RWPE2 (cell line): ENCODE measurements at regions not wholly inside any gene's neighbourhood (a gene's known extent, or its start where the extent isn't known, plus 50 kb on each side); places are given as distances from the start of the nearest gene placed in this dataset.

ENCODE experiments used
- ATAC-seq: fragments of 200-7000 bp; cut with Tn5 transposase; 3 replicates; pipeline ENCODE4 v1.9.1; 2021; ENCODE audit warnings: low read depth
- DNase-seq: peaks from one replicate; pipeline ENCODE4 v3.0.0-alpha.2; 2020; ENCODE audit warnings: low spot score
- H3K27ac ChIP-seq: fragments of 450-650 bp; 2 replicates; pipeline ENCODE4 v1.5.1; 2017; ENCODE audit warnings: mild to moderate bottlenecking; ENCODE audit not compliant: poor library complexity, severe bottlenecking
- H3K27me3 ChIP-seq: fragments of 250-450 bp; sonication (Bioruptor Pico); 2 replicates; pipeline ENCODE4 v1.5.1; 2021; ENCODE audit warnings: mild to moderate bottlenecking, moderate library complexity; ENCODE audit not compliant: insufficient read depth, poor library complexity, severe bottlenecking
- H3K36me3 ChIP-seq: fragments of 250-450 bp; sonication (Bioruptor Pico); 2 replicates; pipeline ENCODE4 v1.5.1; 2020; ENCODE audit warnings: low read depth, mild to moderate bottlenecking, moderate library complexity
- H3K4me1 ChIP-seq: fragments of 250-450 bp; sonication (Bioruptor Pico); 2 replicates; pipeline ENCODE4 v1.5.1; 2021; ENCODE audit warnings: mild to moderate bottlenecking, moderate library complexity; ENCODE audit not compliant: insufficient read depth, poor library complexity, severe bottlenecking
- H3K4me3 ChIP-seq: fragments of 250-450 bp; sonication (Bioruptor Pico); 2 replicates; pipeline ENCODE4 v1.5.1; 2021; ENCODE audit warnings: mild to moderate bottlenecking, moderate library complexity; ENCODE audit not compliant: severe bottlenecking
- H3K9me3 ChIP-seq: fragments of 250-450 bp; sonication (Bioruptor Pico); 2 replicates; pipeline ENCODE4 v1.5.1; 2021; ENCODE audit warnings: mild to moderate bottlenecking, moderate library complexity; ENCODE audit not compliant: severe bottlenecking
- TF ChIP-seq, protein P1 (sequence below): fragments of 450-650 bp; IDR thresholded peaks from one replicate; pipeline ENCODE4 v1.5.1; 2017; ENCODE audit warnings: mild to moderate bottlenecking, moderate library complexity; ENCODE audit not compliant: poor library complexity, severe bottlenecking

DNA sequence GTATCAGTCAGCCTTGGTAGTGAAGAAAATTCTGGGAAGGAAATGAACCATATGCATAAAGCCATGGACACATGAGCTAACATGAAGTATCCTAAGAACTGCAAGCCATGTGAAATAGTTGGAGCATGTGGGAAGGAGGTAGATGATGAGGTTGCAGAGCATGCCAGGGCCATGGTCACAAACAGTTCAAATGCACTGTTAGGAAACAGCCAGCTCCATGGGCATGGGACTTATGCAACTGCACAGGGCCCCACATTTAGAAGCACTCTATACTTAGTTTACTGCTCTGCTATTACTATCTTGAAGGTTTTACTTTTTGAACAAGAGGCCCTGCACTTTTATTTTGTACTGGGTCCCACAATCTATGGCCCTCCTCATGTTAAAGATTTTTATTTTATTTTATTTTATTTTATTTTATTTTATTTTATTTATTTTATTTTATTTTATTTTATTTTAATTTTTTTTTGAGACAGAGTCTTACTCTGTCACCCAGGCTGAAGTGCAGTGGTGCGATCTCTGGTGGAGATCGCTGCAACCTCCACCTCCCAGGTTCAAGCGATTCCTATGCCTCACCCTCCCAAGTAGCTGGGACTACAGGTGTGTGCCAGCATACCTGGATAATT is 169.1 kb downstream of the IBTK start:
- H3K4me3 ChIP-seq: no peak overlapping the region
- no peaks in the 10 kb centered on the region for H3K36me3 ChIP-seq
- no peaks in the 10 kb centered on the region for H3K4me1 ChIP-seq
- no peaks in the 10 kb centered on the region for H3K27me3 ChIP-seq
- ATAC-seq (no peak), DNase-seq (no peak)
- H3K27ac ChIP-seq: no peak overlapping the region
- H3K9me3 ChIP-seq: no peaks in the 10 kb centered on the region
- TF ChIP-seq, protein P1, sequence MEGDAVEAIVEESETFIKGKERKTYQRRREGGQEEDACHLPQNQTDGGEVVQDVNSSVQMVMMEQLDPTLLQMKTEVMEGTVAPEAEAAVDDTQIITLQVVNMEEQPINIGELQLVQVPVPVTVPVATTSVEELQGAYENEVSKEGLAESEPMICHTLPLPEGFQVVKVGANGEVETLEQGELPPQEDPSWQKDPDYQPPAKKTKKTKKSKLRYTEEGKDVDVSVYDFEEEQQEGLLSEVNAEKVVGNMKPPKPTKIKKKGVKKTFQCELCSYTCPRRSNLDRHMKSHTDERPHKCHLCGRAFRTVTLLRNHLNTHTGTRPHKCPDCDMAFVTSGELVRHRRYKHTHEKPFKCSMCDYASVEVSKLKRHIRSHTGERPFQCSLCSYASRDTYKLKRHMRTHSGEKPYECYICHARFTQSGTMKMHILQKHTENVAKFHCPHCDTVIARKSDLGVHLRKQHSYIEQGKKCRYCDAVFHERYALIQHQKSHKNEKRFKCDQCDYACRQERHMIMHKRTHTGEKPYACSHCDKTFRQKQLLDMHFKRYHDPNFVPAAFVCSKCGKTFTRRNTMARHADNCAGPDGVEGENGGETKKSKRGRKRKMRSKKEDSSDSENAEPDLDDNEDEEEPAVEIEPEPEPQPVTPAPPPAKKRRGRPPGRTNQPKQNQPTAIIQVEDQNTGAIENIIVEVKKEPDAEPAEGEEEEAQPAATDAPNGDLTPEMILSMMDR: no peak

DNA sequence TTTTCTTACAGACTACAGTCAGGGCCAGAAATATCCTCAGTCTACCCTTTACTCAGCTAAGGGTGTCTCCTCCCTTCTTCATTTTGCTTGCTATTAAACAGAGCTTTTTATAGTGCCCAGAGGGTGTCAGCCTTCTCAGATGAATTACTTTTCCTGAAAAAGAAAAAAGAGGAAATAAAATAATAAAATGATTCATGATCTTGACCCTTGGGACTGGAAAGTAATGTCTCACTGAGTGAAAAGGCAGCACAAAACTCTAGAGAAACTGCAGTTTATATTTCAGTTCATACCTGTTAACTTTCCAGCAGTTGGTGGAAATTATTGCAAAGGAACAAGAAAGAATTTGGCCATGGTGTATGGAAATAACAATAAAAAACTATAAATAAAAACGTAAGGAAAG is 170.6 kb downstream of the IBTK start:
- H3K27ac ChIP-seq: no peak overlapping the region
- ATAC-seq (no peak), DNase-seq (no peak)
- H3K4me1 ChIP-seq: no peaks in the 10 kb centered on the region
- no peaks in the 10 kb centered on the region for H3K36me3 ChIP-seq
- no peak overlapping the region for H3K4me3 ChIP-seq
- H3K9me3 ChIP-seq: no peaks in the 10 kb centered on the region
- no peaks in the 10 kb centered on the region for H3K27me3 ChIP-seq
- TF ChIP-seq, protein P1: no peak

DNA sequence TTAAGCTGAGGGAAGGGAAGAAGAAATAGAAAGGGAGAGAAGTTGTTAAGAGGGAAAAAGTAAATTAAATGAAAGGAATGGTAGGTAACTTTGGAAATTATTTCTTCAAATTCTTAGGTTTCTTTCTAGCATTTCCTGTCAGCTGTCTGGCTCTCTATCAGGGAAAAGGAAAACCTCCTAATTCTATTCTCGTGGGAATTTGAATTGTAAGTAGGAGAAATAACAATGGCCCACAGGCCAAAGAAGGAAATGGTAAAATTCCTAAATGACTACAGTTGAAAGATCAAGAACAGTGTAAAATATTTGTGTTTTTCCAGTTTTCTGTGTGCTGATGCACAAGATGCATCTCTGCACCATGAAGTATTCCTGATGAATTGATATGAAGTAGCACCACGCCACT is 173.0 kb downstream of the IBTK start:
- ATAC-seq: no peak
- H3K4me1 ChIP-seq: no peaks in the 10 kb centered on the region
- H3K27ac ChIP-seq: no peak overlapping the region
- TF ChIP-seq, protein P1: no peak
- no peak for DNase-seq
- no peaks in the 10 kb centered on the region for H3K9me3 ChIP-seq
- no peaks in the 10 kb centered on the region for H3K27me3 ChIP-seq
- H3K4me3 ChIP-seq: no peak overlapping the region
- no peaks in the 10 kb centered on the region for H3K36me3 ChIP-seq

DNA sequence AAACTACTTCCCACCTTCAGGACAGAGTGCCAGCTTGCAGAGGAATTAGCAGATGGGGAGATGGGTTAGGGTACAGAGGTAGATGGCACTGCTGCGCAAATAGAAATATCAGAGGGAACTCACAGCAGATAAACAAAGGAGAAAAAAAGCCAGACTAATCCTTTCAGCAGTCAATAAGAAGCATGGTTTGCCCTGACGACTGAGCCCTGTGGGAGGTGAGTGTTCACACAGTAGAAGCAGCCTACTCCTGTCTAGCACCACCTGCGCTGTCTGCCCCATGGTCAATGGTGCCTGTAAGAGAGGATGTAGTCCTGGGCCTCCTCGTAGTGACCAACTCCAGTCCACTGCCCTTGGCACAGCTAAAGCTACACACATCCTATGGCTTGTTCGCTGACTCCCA is 174.1 kb downstream of the IBTK start:
- no peaks in the 10 kb centered on the region for H3K36me3 ChIP-seq
- no peaks in the 10 kb centered on the region for H3K27me3 ChIP-seq
- no peaks in the 10 kb centered on the region for H3K4me1 ChIP-seq
- DNase-seq (no peak), ATAC-seq (no peak)
- TF ChIP-seq, protein P1: no peak
- no peak overlapping the region for H3K4me3 ChIP-seq
- H3K27ac ChIP-seq: no peak overlapping the region
- H3K9me3 ChIP-seq: no peaks in the 10 kb centered on the region

DNA sequence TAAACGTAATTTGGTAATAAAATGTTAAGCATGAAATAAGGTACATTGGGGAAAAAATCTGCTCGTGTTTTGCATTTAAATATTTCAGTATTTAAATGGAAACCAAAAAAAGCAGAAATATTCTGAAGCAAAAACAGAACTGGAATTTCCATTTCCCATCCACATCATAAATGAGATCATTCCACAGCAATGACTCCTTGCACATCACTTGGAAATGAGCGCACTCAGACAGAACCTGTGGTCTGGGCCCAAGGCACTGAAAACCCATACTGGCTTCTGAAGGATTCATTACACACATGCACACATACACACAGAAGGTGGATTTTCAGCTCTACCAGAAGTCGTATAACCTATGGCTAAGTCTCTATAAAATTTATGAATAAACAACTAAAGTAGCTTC is 174.8 kb downstream of the IBTK start:
- Histone ChIP-seq H3K9me3 (no peaks in the 10 kb centered on the region), H3K4me1 (no peaks in the 10 kb centered on the region), H3K27me3 (no peaks in the 10 kb centered on the region), H3K27ac (no peak overlapping the region), H3K36me3 (no peaks in the 10 kb centered on the region), H3K4me3 (no peak overlapping the region)
- TF ChIP-seq, protein P1: no peak
- ATAC-seq: no peak
- no peak for DNase-seq
